CD14-positive monocyte (primary cell): ENCODE measurements at regions not wholly inside any gene's neighbourhood (a gene's known extent, or its start where the extent isn't known, plus 50 kb on each side); places are given as distances from the start of the nearest gene placed in this dataset.

Source experiments
- DNase-seq, 3 donors: peaks; one replicate each; pipeline ENCODE4 v3.0.0-alpha.2; 2011 to 2022
- H2AFZ ChIP-seq: 2 replicates; pipeline ENCODE4 v1.6.0; 2012; ENCODE audit warnings: mild to moderate bottlenecking, low read depth, low read length, inconsistent platforms; ENCODE audit not compliant: insufficient read depth, poor library complexity, severe bottlenecking
- H3K27ac ChIP-seq, 2 donors: 1 replicate in 1 of 2; 2 replicates in 1 of 2; pipeline ENCODE4 v1.5.1; 2012 to 2013; ENCODE audit warnings: low read length in 2 of 2, control low read depth in 1 of 2, inconsistent platforms in 1 of 2, low read depth in 1 of 2, mild to moderate bottlenecking in 1 of 2
- H3K27me3 ChIP-seq, 2 donors: one replicate each; pipeline versions ENCODE4 v1.6.0 to v1.6.1; 2011 to 2013; ENCODE audit warnings: low read length in 2 of 2; ENCODE audit not compliant: control insufficient read depth in 2 of 2, insufficient read depth in 2 of 2
- H3K36me3 ChIP-seq, 2 donors: replicated peaks in 1 of 2; 1 replicate in 1 of 2; 2 replicates in 1 of 2; pipeline versions ENCODE4 v1.5.1 to v1.6.1; 2012 to 2013; ENCODE audit warnings: low read length in 2 of 2, control low read depth in 1 of 2, inconsistent platforms in 1 of 2, mild to moderate bottlenecking in 1 of 2; ENCODE audit not compliant: insufficient read depth in 2 of 2, control insufficient read depth in 1 of 2
- H3K4me1 ChIP-seq, 2 donors: 1 replicate in 1 of 2; 2 replicates in 1 of 2; pipeline versions ENCODE4 v1.5.1 to v1.6.1; 2012 to 2013; ENCODE audit warnings: low read length in 2 of 2, control low read depth in 1 of 2, inconsistent platforms in 1 of 2, mild to moderate bottlenecking in 1 of 2, moderate library complexity in 1 of 2; ENCODE audit not compliant: insufficient read depth in 2 of 2, control insufficient read depth in 1 of 2
- H3K4me2 ChIP-seq: replicated peaks from 2 replicates; pipeline ENCODE3; 2012; ENCODE audit warnings: low read length, moderate library complexity, mild to moderate bottlenecking; ENCODE audit not compliant: poor library complexity, severe bottlenecking; ENCODE audit errors: extremely low read depth
- H3K4me3 ChIP-seq, 3 experiments: fragments of 200-600 bp in 1 of 3; sonication (generic) in 1 of 3; replicated peaks in 1 of 3; 1 replicate in 2 of 3; 2 replicates in 1 of 3; pipeline ENCODE4 v1.5.1; 2011 to 2013; ENCODE audit warnings: low read length in 3 of 3, mild to moderate bottlenecking in 3 of 3, control low read depth in 2 of 3, low read depth in 2 of 3, inconsistent platforms in 1 of 3, moderate library complexity in 1 of 3
- H3K79me2 ChIP-seq: 2 replicates; pipeline ENCODE4 v1.6.0; 2012; ENCODE audit warnings: mild to moderate bottlenecking, control low read depth, inconsistent platforms, low read length, moderate library complexity; ENCODE audit not compliant: insufficient read depth
- H3K9ac ChIP-seq: 2 replicates; pipeline ENCODE4 v1.6.0; 2017; ENCODE audit warnings: low read length, mild to moderate bottlenecking; ENCODE audit not compliant: insufficient read depth, poor library complexity, severe bottlenecking
- H3K9me3 ChIP-seq, 2 donors: replicated peaks in 1 of 2; 1 replicate in 1 of 2; 2 replicates in 1 of 2; pipeline versions ENCODE4 v1.5.1 to v1.6.1; 2012 to 2013; ENCODE audit warnings: low read length in 2 of 2, control low read depth in 1 of 2; ENCODE audit not compliant: control insufficient read depth in 1 of 2, insufficient read depth in 1 of 2
- H4K20me1 ChIP-seq: 2 replicates; pipeline ENCODE4 v1.6.0; 2012; ENCODE audit warnings: mild to moderate bottlenecking, low read length, control low read depth, moderate library complexity; ENCODE audit not compliant: insufficient read depth
- H3K27ac Mint-ChIP-seq, 7 donors: one replicate each; pipeline ENCODE4 v1.8.0; 2020; ENCODE audit warnings: mild to moderate bottlenecking in 7 of 7, mixed read lengths in 7 of 7, moderate library complexity in 6 of 7, inconsistent platforms in 2 of 7
- H3K27me3 Mint-ChIP-seq, 3 donors: one replicate each; pipeline ENCODE4 v1.8.0; 2021 to 2022; ENCODE audit warnings: low read depth in 3 of 3, mild to moderate bottlenecking in 3 of 3, mixed read lengths in 3 of 3, moderate library complexity in 3 of 3, inconsistent platforms in 1 of 3
- H3K36me3 Mint-ChIP-seq, 2 donors: one replicate each; pipeline ENCODE4 v1.8.0; 2020; ENCODE audit warnings: mixed read lengths in 2 of 2, inconsistent platforms in 1 of 2, mild to moderate bottlenecking in 1 of 2
- H3K4me1 Mint-ChIP-seq: one replicate; pipeline ENCODE4 v1.8.0; 2020; ENCODE audit warnings: mild to moderate bottlenecking, mixed read lengths
- H3K4me3 Mint-ChIP-seq, 2 donors: one replicate each; pipeline ENCODE4 v1.8.0; 2020; ENCODE audit warnings: mild to moderate bottlenecking in 2 of 2, mixed read lengths in 2 of 2, moderate library complexity in 1 of 2
- H3K9me3 Mint-ChIP-seq, 7 donors: one replicate each; pipeline ENCODE4 v1.8.0; 2020 to 2022; ENCODE audit warnings: mixed read lengths in 7 of 7, mild to moderate bottlenecking in 6 of 7, moderate library complexity in 6 of 7, inconsistent platforms in 2 of 7
- CTCF ChIP-seq: fragments of 200-600 bp; IDR thresholded peaks from one replicate; pipeline ENCODE4 v1.8.0; 2022; ENCODE audit warnings: antibody characterized with exemption, mild to moderate bottlenecking
- WGBS: methylation state at CpG from one replicate; pipeline ENCODE4 v1.1.5; 2013; ENCODE audit warnings: missing lambda C conversion rate; ENCODE audit not compliant: insufficient coverage; 5-methylcytosine and 5-hydroxymethylcytosine counted together
- intact Hi-C, 2 donors: fragments of 100-400 bp; cut with micrococcal nuclease; formaldehyde crosslinking; loops; one replicate each; pipeline versions ENCODE4 v1.15.0 to v1.15.1; 2023

GRCh38 chrX:95218976-95219375, 1465.7 kb upstream of the DIAPH2 start:
- Histone ChIP-seq H3K27me3 (no peaks in the 10 kb centered on the region), H3K4me2 (no peak overlapping the region), H4K20me1 (no peaks in the 10 kb centered on the region), H3K9ac (no peak overlapping the region), H3K4me1 (no peaks in the 10 kb centered on the region), H3K27ac (no peak overlapping the region), H3K4me3 (no peak overlapping the region), H3K9me3 (no peaks in the 10 kb centered on the region), H3K36me3 (no peaks in the 10 kb centered on the region), H3K79me2 (no peaks in the 10 kb centered on the region), H2AFZ (no peak overlapping the region)
- Mint-ChIP-seq H3K27me3 (no peaks in the 10 kb centered on the region), H3K27ac (no peak overlapping the region), H3K36me3 (no peaks in the 10 kb centered on the region), H3K4me3 (no peak overlapping the region), H3K4me1 (no peaks in the 10 kb centered on the region), H3K9me3 (peaks cover 0 to 4% (median 2%) of the 10 kb centered on the region in 7 donors)
- intact Hi-C loops, result no loop called here
- DNase-seq, result no peak
- no CpG with 5 or more reads among the region's 4 CpGs for WGBS
- TF ChIP-seq CTCF, result no peak

- Mint-ChIP-seq H3K9me3 (peaks cover 0 to 6% (median 0%) of the 10 kb centered on the region in 7 donors), H3K4me1 (no peaks in the 10 kb centered on the region), H3K36me3 (no peaks in the 10 kb centered on the region), H3K4me3 (no peak overlapping the region), H3K27ac (no peak overlapping the region), H3K27me3 (peaks cover 0 to 2% (median 0%) of the 10 kb centered on the region in 3 donors)
- DNase-seq, result no peak
- Histone ChIP-seq H3K79me2 (no peaks in the 10 kb centered on the region), H3K4me1 (no peaks in the 10 kb centered on the region), H3K27ac (no peak overlapping the region), H3K27me3 (no peaks in the 10 kb centered on the region), H3K4me3 (no peak overlapping the region), H3K9me3 (no peaks in the 10 kb centered on the region), H3K4me2 (no peak overlapping the region), H4K20me1 (no peaks in the 10 kb centered on the region), H2AFZ (no peak overlapping the region), H3K9ac (no peak overlapping the region), H3K36me3 (no peaks in the 10 kb centered on the region)
- no peak for TF ChIP-seq CTCF
- intact Hi-C loops, result no loop called here
- WGBS, result no CpG with 5 or more reads among the region's 2 CpGs
These were observed 1436.3 kb upstream of the DIAPH2 start for GRCh38 chrX:95248386-95248785.
